ENCODE measurements at regions not wholly inside any gene's neighbourhood (a gene's known extent, or its start where the extent isn't known, plus 50 kb on each side); places are given as distances from the start of the nearest gene placed in this dataset.

GRCh38 chr15:53036641-53037040 is 246.5 kb upstream of the ONECUT1 start:
- TF ChIP-seq, protein P1, sequence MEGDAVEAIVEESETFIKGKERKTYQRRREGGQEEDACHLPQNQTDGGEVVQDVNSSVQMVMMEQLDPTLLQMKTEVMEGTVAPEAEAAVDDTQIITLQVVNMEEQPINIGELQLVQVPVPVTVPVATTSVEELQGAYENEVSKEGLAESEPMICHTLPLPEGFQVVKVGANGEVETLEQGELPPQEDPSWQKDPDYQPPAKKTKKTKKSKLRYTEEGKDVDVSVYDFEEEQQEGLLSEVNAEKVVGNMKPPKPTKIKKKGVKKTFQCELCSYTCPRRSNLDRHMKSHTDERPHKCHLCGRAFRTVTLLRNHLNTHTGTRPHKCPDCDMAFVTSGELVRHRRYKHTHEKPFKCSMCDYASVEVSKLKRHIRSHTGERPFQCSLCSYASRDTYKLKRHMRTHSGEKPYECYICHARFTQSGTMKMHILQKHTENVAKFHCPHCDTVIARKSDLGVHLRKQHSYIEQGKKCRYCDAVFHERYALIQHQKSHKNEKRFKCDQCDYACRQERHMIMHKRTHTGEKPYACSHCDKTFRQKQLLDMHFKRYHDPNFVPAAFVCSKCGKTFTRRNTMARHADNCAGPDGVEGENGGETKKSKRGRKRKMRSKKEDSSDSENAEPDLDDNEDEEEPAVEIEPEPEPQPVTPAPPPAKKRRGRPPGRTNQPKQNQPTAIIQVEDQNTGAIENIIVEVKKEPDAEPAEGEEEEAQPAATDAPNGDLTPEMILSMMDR (IDR thresholded peaks at IDR 0.05), result no peak
- TF ChIP-seq POLR2AphosphoS5 (IDR thresholded peaks at IDR 0.05; ENCODE audit: low read depth, low read length) (no peak), REST (IDR thresholded peaks at IDR 0.05; ENCODE audit: insufficient read depth in 1 of 2, low read depth in 2 of 2, low read length in 1 of 2) (no peak)
